Uterus (tissue), 3 donors: ENCODE measurements at regions not wholly inside any gene's neighbourhood (a gene's known extent, or its start where the extent isn't known, plus 50 kb on each side); places are given as distances from the start of the nearest gene placed in this dataset.

Experiments used
- DNase-seq, 2 donors: peaks; one replicate each; pipeline ENCODE4 v3.0.0-alpha.2; 2019 to 2020
- H3K27ac ChIP-seq, 2 donors: fragments of 200-600 bp; sonication (generic); 1 replicate in 1 of 2; 2 replicates in 1 of 2; pipeline ENCODE4 v1.5.1; 2016 to 2018
- H3K27me3 ChIP-seq, 2 donors: fragments of 200-600 bp; sonication (generic); one replicate each; pipeline ENCODE4 v1.5.1; 2018 to 2019; ENCODE audit warnings: control low read depth in 1 of 2
- H3K36me3 ChIP-seq, 2 donors: fragments of 200-600 bp; sonication (generic); one replicate each; pipeline ENCODE4 v1.5.1; 2019; ENCODE audit warnings: control low read depth in 1 of 2
- H3K4me1 ChIP-seq, 2 donors: fragments of 200-600 bp; sonication (generic); one replicate each; pipeline ENCODE4 v1.5.1; 2018 to 2019; ENCODE audit warnings: control low read depth in 1 of 2
- H3K4me3 ChIP-seq, 2 donors: fragments of 200-600 bp; sonication (generic); 1 replicate in 1 of 2; 2 replicates in 1 of 2; pipeline ENCODE4 v1.5.1; 2018 to 2019; ENCODE audit warnings: mild to moderate bottlenecking in 1 of 2
- H3K9me3 ChIP-seq, 2 donors: fragments of 200-600 bp; sonication (generic); one replicate each; pipeline ENCODE4 v1.5.1; 2019; ENCODE audit warnings: control low read depth in 1 of 2
- CTCF ChIP-seq, 4 experiments: fragments of 200-600 bp in 2 of 4; fragments of 450-650 bp in 2 of 4; sonication (generic) in 2 of 4; IDR thresholded peaks; one replicate each; pipeline ENCODE4 v1.5.1; 2016 to 2019; ENCODE audit warnings: antibody characterized with exemption in 4 of 4, mild to moderate bottlenecking in 2 of 4, moderate library complexity in 1 of 4
- POLR2A ChIP-seq, 2 donors: fragments of 450-650 bp; IDR thresholded peaks; one replicate each; pipeline ENCODE4 v1.6.1; 2016; ENCODE audit warnings: antibody characterized with exemption in 2 of 2, mild to moderate bottlenecking in 1 of 2, moderate library complexity in 1 of 2
- intact Hi-C: fragments of 100-400 bp; cut with DNase I; formaldehyde crosslinking; loops from one replicate; pipeline ENCODE4 v1.15.1; 2023; ENCODE audit warnings: low total_unique reads
- donor health status: DM: yes; HTN: yes; CAD: no.

- DNase-seq = no peak
- intact Hi-C loops = no loop called here
- H3K27ac ChIP-seq = no peak overlapping the region
- H3K9me3 ChIP-seq = no peaks in the 10 kb centered on the region
- no peaks in the 10 kb centered on the region for H3K27me3 ChIP-seq
- H3K36me3 ChIP-seq = no peaks in the 10 kb centered on the region
- no peak overlapping the region for H3K4me3 ChIP-seq
- TF ChIP-seq CTCF (IDR thresholded peaks at IDR 0.05) (no peak), POLR2A (IDR thresholded peaks at IDR 0.05) (no peak)
- H3K4me1 ChIP-seq = no peaks in the 10 kb centered on the region
Measured at GRCh38 chr12:19645823-19646222, 206.5 kb downstream of the AEBP2 start.

DNA sequence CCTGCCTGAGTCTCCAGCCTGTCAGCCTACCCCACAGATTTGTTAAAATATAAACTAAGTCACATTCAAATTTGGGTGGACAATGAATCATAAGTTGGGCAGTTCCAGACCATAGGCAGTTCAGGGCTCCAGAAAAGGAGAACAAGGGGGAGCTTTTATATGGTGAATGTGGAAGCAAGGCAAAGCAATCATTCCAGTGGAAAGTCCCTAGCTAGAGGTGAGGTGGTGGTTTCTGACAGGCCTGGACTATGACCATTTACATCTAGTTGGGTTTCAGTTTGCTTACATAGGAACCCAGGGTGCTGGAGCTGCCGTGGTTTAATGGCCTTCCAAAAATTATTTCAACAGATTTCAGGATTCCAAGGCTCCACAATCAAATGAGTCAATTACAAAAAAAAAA is 207.3 kb downstream of the AEBP2 start:
- Histone ChIP-seq H3K36me3 (no peaks in the 10 kb centered on the region), H3K9me3 (no peaks in the 10 kb centered on the region), H3K4me3 (no peak overlapping the region), H3K27me3 (no peaks in the 10 kb centered on the region), H3K27ac (no peak overlapping the region), H3K4me1 (no peaks in the 10 kb centered on the region)
- DNase-seq = no peak
- TF ChIP-seq CTCF (IDR thresholded peaks at IDR 0.05) = no peak
- no peak for TF ChIP-seq POLR2A (IDR thresholded peaks at IDR 0.05)
- intact Hi-C loops = no loop called here

GRCh38 chr12:19647806-19648556 is 208.7 kb downstream of the AEBP2 start:
- H3K27ac ChIP-seq = peak overlapping the region in 1 of 2 donors; percentile 16
- no peaks in the 10 kb centered on the region for H3K27me3 ChIP-seq
- no peaks in the 10 kb centered on the region for H3K4me1 ChIP-seq
- no peaks in the 10 kb centered on the region for H3K9me3 ChIP-seq
- no peaks in the 10 kb centered on the region for H3K36me3 ChIP-seq
- TF ChIP-seq POLR2A (IDR thresholded peaks at IDR 0.05) (no peak), CTCF (IDR thresholded peaks at IDR 0.05) (no peak)
- H3K4me3 ChIP-seq = no peak overlapping the region
- no peak for DNase-seq
- intact Hi-C loops = no loop called here

DNA sequence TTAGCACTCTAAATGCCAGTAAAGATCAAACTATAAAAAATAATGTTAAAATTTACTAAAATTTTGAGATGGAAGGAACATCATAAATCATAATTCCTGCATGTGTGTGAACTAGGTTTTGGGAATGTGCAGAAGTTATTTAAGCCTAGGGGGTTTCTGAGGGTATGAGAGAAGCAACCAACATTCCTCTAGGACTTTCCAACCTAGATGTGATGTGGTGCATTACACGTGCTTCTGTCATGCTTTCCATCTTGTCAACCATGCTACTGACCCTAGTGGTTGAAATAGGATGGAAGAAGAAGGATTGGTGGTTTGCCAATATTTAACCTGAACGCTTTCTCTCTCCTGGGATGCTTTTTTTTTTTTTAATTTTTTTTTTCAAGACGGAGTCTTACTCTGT is 209.3 kb downstream of the AEBP2 start:
- no peaks in the 10 kb centered on the region for H3K27me3 ChIP-seq
- DNase-seq = no peak
- no peaks in the 10 kb centered on the region for H3K4me1 ChIP-seq
- H3K9me3 ChIP-seq = no peaks in the 10 kb centered on the region
- no peaks in the 10 kb centered on the region for H3K36me3 ChIP-seq
- no peak overlapping the region for H3K4me3 ChIP-seq
- TF ChIP-seq CTCF (IDR thresholded peaks at IDR 0.05) (no peak), POLR2A (IDR thresholded peaks at IDR 0.05) (no peak)
- H3K27ac ChIP-seq = peak overlapping the region in 1 of 2 donors; percentile 16
- intact Hi-C loops = no loop called here

DNA sequence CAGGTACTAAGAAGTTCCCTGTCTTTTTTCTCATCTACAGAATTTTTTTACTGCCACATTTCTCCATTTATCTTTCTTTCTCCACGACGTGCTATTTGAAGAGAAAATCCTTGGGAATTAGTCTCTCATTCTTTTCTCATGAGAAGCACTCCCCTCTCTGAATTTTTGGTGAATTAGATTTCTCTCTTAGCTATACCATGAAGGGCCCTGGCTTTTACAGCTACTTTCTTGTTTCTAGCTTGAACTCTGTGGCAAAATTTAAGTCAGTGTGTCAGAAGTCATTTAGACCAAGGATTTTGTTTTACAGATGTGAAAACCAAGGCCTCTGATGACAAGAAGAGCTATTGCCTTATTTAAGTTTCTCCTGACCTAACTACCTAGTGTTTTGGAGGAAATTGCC is 213.1 kb downstream of the AEBP2 start:
- Histone ChIP-seq H3K4me3 (no peak overlapping the region), H3K9me3 (no peaks in the 10 kb centered on the region), H3K36me3 (no peaks in the 10 kb centered on the region), H3K4me1 (no peaks in the 10 kb centered on the region), H3K27me3 (no peaks in the 10 kb centered on the region), H3K27ac (peak overlapping the region in 1 of 2 donors; percentile 58)
- intact Hi-C loops = no loop called here
- no peak for DNase-seq
- TF ChIP-seq POLR2A (IDR thresholded peaks at IDR 0.05) (no peak), CTCF (IDR thresholded peaks at IDR 0.05) (no peak)
